Ascending aorta (tissue), 2 donors: ENCODE measurements at regions not wholly inside any gene's neighbourhood (a gene's known extent, or its start where the extent isn't known, plus 50 kb on each side); places are given as distances from the start of the nearest gene placed in this dataset.

Source experiments
- DNase-seq, 2 donors: peaks; one replicate each; pipeline ENCODE4 v3.0.0-alpha.2; 2019; ENCODE audit warnings: low spot score in 2 of 2
- H3K27ac ChIP-seq, 2 donors: fragments of 200-600 bp; sonication (generic); one replicate each; pipeline ENCODE4 v1.5.1; 2016 to 2017; ENCODE audit warnings: mild to moderate bottlenecking in 1 of 2
- H3K27me3 ChIP-seq: fragments of 200-600 bp; sonication (generic); one replicate; pipeline ENCODE4 v1.5.1; 2017
- H3K36me3 ChIP-seq, 2 donors: fragments of 200-600 bp; sonication (generic); one replicate each; pipeline ENCODE4 v1.5.1; 2016
- H3K4me1 ChIP-seq, 2 donors: fragments of 200-600 bp; sonication (generic); one replicate each; pipeline ENCODE4 v1.5.1; 2016 to 2017; ENCODE audit warnings: mild to moderate bottlenecking in 1 of 2
- H3K4me3 ChIP-seq, 2 donors: fragments of 200-600 bp; sonication (generic); one replicate each; pipeline ENCODE4 v1.5.1; 2016 to 2017; ENCODE audit warnings: mild to moderate bottlenecking in 1 of 2
- H3K9me3 ChIP-seq, 2 donors: fragments of 200-600 bp; sonication (generic); one replicate each; pipeline ENCODE4 v1.5.1; 2016
- CTCF ChIP-seq, 3 experiments: fragments of 200-600 bp in 2 of 3; fragments of 450-650 bp in 1 of 3; sonication (generic) in 2 of 3; IDR thresholded peaks; one replicate each; pipeline ENCODE4 v1.5.1; 2016 to 2019; ENCODE audit warnings: antibody characterized with exemption in 3 of 3, mild to moderate bottlenecking in 1 of 3, moderate library complexity in 1 of 3
- intact Hi-C: fragments of 100-400 bp; cut with DNase I; formaldehyde crosslinking; loops from one replicate; pipeline ENCODE4 v1.15.1; 2023

DNA sequence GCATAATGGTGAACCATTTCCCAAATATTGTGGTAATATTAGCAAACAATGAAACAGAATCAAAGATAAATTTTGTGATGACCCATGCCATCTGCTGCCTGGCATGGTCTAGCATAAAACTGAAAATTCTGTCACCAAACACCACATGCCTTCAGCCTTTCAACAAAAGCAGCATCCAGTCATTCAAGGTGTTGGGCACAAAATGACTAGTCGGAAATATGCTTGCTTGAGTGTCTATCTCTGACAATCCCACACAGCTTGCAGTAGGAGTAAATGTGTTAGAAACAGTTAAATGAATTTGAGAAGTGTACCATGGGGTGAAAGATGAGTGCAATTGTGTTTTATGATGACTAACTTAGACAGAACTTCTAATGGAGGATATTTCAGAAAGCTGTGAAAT, 61.7 kb upstream of the CDIN1 start:
- Histone ChIP-seq H3K9me3 (no peaks in the 10 kb centered on the region), H3K4me1 (no peaks in the 10 kb centered on the region), H3K27ac (no peak overlapping the region), H3K4me3 (no peak overlapping the region), H3K27me3 (no peaks in the 10 kb centered on the region), H3K36me3 (no peaks in the 10 kb centered on the region)
- TF ChIP-seq CTCF (IDR thresholded peaks at IDR 0.05) = no peak
- DNase-seq = no peak
- intact Hi-C loops = no loop called here

- no peak for TF ChIP-seq CTCF (IDR thresholded peaks at IDR 0.05)
Observed at GRCh38 chr15:36519067-36519466, 60.4 kb upstream of the CDIN1 start.

GRCh38 chr15:36525430-36525829, 54.0 kb upstream of the CDIN1 start:
- H3K9me3 ChIP-seq = no peaks in the 10 kb centered on the region
- H3K4me3 ChIP-seq = no peak overlapping the region
- intact Hi-C loops = no loop called here

More at GRCh38 chr15:36519067-36519466, 60.4 kb upstream of the CDIN1 start:
- no peak for DNase-seq
- Histone ChIP-seq H3K27ac (no peak overlapping the region), H3K4me1 (no peaks in the 10 kb centered on the region), H3K27me3 (no peaks in the 10 kb centered on the region), H3K36me3 (no peaks in the 10 kb centered on the region), H3K4me3 (no peak overlapping the region), H3K9me3 (no peaks in the 10 kb centered on the region)
- intact Hi-C loops = no loop called here

GRCh38 chr15:36527235-36528162, 51.9 kb upstream of the CDIN1 start:
- intact Hi-C loops = no loop called here
- no peak overlapping the region for H3K27ac ChIP-seq
- no peaks in the 10 kb centered on the region for H3K36me3 ChIP-seq
- H3K4me3 ChIP-seq = no peak overlapping the region
- H3K9me3 ChIP-seq = no peaks in the 10 kb centered on the region
- H3K27me3 ChIP-seq = no peaks in the 10 kb centered on the region
- no peak for TF ChIP-seq CTCF (IDR thresholded peaks at IDR 0.05)
- DNase-seq = no peak
- H3K4me1 ChIP-seq = no peaks in the 10 kb centered on the region

More at GRCh38 chr15:36525430-36525829, 54.0 kb upstream of the CDIN1 start:
- TF ChIP-seq CTCF (IDR thresholded peaks at IDR 0.05) = no peak
- H3K27me3 ChIP-seq = no peaks in the 10 kb centered on the region
- H3K27ac ChIP-seq = no peak overlapping the region
- no peaks in the 10 kb centered on the region for H3K4me1 ChIP-seq
- DNase-seq = no peak
- no peaks in the 10 kb centered on the region for H3K36me3 ChIP-seq

- Histone ChIP-seq H3K27me3 (no peaks in the 10 kb centered on the region), H3K4me1 (no peaks in the 10 kb centered on the region), H3K4me3 (no peak overlapping the region), H3K36me3 (no peaks in the 10 kb centered on the region), H3K27ac (no peak overlapping the region), H3K9me3 (no peaks in the 10 kb centered on the region)
- TF ChIP-seq CTCF (IDR thresholded peaks at IDR 0.05) = no peak
- intact Hi-C loops = no loop called here
- no peak for DNase-seq
Observed at GRCh38 chr15:36529296-36530011, 50.0 kb upstream of the CDIN1 start.
